Activated CD4-positive, alpha-beta T cell treated with anti-CD3 and anti-CD28 coated beads for 1 hour (primary cell): ENCODE measurements at regions not wholly inside any gene's neighbourhood (a gene's known extent, or its start where the extent isn't known, plus 50 kb on each side); places are given as distances from the start of the nearest gene placed in this dataset.

Experiments
- DNase-seq: peaks from one replicate; pipeline ENCODE4 v3.0.0-alpha.2; 2020

- DNase-seq, result no peak
Observed at GRCh38 chr16:51960931-51961330, 586.0 kb downstream of the TOX3 start.

DNA sequence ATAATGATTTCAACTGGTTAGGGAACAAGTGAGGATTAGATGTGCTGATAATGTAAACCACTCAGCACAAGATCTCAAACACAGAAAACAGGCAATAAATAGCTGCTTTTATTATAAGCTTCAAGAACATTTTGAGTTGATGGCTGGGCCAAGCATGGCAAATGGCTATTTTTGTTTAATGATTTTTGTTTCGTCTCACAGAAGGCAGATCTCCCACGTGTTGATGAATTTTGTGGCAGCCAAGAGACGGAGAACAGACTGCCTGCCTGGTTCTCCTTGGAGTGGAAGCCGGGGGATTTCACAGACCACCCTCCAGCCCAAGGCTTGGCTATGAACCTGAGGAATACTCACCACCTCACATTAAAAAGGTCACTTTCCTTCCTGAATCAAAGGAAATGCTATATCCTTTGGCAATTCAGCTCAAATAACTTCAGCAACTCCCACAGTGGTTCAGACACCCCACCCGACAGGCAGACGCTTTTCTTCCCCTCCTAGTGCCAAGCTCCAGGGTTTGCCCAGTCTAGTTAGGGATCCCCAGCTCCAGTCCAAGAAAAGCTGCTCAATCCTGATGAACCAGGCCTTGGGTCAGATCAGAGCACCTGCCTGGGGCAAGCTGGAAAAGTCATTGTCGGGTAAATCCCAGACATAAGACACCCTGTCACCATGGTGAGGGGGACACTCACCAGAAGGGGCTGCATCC, 593.5 kb downstream of the TOX3 start:
- no peak for DNase-seq

- no peak for DNase-seq
Observed at GRCh38 chr16:51952500-51952899, 594.4 kb downstream of the TOX3 start.

DNA sequence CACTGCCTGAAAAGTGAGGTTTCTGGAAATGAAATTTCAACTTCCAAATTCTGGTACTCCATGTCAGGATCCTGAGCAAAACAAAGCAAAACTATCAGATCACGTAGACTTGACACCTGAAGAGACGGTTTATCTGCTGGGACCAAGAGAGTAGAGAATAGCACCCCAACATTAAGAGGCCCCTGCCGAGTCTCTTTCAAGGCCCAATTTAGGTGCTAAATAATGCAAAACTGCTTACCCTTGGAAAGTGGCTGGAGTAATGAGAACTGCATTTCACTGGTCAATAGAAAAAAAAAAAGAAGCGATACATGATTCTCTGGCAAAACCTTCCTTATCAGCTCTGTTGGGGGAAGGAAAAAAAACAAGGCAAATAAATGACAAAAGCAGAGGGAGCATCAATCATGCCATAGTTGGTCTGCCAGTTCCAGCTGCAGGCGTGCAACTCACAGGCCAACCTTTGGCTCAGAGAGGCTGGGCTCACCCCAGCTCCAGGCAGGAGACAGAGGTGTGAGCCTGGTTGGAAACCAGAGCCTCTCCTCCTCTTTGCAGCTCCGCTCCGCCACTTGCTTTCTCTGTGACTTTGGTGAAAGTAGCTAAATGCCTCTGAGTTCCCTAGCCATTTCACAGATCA, 595.2 kb downstream of the TOX3 start:
- DNase-seq, result no peak

DNA sequence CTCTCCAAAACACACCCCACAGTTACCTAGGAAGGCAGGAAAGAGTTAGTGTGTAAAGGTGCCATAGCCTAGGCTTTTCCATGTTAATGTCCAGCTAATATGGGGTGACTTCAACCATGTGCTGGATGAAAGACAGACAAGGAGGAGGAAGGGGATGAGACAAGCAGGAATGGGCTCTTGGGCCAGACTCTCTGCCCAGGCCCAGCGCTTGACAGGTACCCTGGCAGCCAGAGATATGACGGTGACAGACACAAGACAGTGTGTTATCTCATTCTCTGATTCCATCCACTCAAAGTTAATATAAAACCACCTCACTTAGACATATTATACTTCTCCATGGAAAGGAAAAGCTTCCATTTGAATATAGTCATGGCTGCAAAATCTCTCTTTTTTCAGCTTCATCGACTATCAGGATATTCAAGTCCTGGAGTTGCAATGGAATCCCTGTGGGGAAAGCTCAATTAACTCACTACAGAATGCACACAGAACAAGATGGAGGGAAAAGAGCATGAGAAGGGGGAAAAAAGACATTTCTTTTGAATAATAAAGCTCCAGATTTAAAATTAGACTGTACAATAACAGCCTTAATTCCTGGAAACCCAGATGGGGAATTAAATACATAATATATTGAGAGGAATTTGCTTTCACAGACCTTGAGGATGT, 596.7 kb downstream of the TOX3 start:
- no peak for DNase-seq

DNA sequence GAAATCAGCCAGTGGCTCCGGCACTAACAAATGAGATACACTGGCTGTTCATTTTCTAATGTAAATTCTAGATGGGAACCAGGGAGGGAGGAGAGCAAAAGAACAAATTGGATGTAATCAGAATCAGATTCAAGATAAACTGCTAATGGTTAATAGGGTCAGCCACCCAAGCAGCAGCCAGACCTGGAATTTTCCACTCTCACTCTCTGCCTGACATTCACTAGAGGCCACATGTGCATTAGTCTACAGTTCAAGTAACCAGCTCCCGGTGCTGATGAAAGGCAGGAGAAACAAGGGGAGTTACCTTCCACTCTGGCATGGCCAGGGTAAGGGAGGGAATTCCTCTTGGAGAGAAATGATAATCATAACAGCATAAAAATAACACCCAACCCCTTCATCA, 597.7 kb downstream of the TOX3 start:
- DNase-seq, result no peak

DNA sequence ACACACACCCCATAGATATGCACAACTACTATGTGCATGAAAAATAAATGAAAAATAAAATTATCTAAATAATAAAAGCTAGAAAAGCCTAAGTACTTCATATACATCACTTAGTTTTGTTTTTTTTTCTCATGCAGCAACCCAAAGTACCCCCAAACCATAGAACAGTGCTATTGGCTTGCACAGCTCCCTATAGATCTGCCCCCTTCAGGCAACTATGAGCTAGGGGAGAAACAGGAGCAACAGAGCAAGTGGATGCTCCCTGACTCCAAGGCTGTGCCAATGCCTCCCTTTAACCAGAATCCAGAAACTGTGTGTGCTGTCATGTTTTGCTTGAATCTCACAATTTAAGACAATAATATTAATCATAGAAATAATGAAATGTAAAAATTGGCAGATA, 605.5 kb downstream of the TOX3 start:
- DNase-seq, result no peak

DNA sequence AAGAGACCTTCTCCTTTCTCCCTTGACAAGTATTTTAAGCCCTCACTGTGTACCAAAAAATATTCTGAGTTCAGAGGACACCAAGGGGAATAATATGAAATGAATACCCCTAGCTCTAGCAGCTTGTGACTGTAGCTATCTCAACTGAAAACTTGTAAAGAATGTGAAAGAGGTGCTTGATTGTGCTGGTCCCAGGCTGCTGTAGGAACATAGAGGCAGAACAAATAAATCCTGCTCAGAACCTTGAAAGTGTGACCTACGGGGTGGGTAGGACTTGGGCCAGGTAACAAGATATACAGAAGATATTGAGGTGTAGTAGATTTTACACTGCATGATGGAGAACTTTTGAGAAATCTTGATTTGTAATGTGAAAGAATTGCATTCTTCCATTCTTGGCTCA, 606.8 kb downstream of the TOX3 start:
- no peak for DNase-seq

DNA sequence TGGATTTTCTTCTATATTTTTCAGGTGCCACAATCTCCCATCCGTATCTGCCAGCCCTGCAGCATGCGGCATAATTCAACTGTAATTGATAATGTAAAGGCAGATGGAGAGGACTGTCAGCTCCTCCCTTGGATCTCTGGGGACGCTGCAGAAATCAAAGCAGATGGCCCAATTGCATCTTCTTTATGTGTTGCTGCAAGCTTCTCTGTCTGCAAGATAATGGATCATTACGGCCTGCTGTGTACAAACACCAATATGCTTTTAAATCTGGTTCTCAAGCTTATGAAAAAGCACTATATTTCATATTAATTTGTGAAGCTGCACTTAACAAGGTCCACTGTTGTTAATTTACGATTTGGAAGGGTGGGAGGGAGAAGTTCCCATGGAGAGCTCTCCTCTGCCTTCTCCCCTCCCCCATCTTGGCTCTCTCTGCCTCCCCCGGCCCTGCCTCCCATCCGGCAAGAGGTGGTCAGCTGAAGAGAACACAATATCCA, 607.5 kb downstream of the TOX3 start:
- DNase-seq, result no peak

DNA sequence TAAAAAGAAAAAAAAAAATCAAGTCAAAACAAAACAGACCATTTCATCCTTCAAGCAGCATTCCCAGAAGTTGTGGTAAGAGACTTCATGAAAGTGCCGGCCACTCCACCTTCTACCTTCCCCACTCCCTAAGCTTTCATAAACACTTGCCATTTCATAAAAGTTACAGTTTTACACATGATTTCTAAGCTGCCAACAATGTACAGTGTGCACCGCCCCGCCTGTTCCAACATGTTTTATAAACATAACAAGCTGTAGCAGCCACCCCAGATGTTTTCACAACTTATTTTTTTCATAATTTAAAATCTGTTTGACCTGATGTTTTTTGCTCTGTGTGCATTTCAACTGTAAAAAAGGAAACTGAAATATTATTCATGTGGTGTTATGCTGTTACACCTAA, 608.1 kb downstream of the TOX3 start:
- no peak for DNase-seq

DNA sequence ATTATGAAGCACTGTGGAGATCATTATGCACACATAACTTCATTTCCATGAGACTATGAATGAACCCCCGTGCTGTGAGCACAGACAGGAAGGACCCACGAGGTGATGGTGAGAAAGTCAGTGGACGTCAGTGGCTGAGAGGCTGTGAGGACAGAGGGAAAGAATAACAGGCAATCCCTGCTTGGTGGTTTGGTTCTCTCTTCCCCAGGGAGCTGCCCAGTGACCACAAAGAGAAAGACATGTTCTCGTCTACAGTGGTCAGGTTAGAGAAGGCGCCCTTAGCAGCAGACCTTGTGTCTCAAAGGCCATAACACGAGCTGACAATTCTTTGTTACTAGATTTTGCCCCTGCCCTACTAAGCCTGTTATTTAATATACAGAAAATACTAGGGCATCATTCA, 609.2 kb downstream of the TOX3 start:
- DNase-seq, result no peak

GRCh38 chr16:51936846-51937245, 610.1 kb downstream of the TOX3 start:
- DNase-seq, result no peak

DNA sequence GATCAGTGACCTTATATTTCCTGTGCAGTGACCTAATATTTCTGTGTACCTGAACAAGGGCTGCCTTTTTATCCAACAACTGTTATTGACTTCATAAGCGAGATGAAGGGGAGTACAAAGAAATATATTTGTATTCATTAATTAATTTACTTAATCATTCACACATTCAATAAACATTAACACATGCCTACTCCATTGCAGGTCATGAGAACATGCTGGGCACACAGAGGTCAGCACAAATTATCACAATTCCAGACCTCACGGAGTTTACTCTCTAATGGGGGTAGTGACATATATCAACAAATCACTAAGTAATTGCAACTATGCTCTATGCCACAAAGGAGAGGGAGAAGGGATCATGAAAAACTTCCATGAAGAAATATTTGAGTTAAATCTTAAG, 614.6 kb downstream of the TOX3 start:
- no peak for DNase-seq

- no peak for DNase-seq
Observed at GRCh38 chr16:51931653-51932052, 615.3 kb downstream of the TOX3 start.

- DNase-seq, result no peak
Observed at GRCh38 chr16:51924744-51925143, 622.2 kb downstream of the TOX3 start.

DNA sequence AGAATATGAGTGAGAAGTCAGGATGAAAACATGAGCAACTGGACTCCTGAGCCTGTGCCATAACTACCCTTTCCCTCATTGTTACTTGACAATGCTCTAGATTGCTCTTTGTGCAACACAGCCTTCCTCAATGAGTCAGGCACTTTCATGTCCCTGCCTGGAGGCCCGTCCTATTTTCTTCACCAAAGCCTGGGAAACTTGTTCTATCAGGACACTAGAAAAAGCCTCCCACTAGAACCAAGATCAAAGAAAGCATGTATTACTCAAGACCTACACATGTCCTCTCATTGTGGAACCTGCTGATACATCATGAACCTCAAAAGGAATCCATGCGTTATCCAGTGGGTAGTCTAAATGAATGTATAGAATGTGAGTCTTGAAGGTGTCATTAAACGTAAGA, 624.5 kb downstream of the TOX3 start:
- no peak for DNase-seq

DNA sequence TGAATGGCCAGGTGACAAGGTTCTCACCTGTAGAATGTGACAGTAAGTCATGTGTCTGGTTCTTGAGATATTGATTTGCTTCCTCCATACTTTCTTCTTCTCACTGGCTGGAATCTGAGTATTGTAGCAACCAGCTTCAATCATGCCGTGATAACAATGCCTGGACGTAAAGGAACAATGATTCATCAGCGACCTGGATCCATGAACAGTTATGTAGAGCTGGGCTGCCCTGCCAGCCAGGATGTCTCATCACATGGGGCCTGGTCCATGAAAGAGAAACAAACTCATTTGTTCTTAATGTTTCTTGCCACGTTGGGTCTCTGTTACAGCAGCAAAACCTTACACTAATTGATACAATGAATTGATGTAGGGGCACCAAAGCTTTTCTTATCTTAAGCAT, 627.2 kb downstream of the TOX3 start:
- DNase-seq, result no peak

GRCh38 chr16:51916814-51917213, 630.1 kb downstream of the TOX3 start:
- DNase-seq, result no peak

DNA sequence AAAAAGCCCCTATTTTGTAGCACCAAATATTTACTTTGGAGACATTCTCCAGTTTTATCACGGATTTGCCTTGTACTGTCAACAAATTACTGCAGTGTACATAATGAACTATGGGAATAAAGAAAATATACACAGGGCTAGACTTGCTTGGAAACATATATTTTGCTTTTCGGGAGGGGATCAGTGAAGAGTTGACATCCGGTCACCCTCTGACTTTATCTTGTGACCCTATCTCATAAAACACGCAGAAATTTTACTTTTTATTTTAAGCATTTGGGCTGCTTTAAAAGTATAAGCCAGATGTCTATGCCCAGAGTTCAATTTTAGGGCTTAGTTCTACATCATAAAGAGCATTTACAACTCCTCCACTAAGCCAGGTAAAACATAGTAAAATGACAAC, 630.7 kb downstream of the TOX3 start:
- no peak for DNase-seq

DNA sequence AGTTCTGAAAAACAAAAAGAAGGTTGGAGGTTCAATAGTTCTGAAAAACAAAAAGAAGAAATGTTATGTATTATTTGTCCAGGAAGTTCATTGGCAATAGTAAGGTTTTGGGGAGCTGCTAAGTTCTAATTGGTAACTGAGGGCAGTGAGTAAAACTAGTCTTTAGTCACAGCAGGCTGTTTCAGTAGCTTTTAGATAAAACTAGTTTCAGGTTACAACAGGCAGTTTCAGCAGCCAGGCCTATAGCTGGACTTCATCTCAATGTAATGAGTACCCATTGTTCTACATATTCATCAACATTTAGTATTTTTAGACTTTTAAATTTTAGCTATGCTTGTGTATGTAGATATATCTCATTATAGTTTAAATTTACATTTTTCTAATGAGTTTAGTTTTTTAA, 639.3 kb downstream of the TOX3 start:
- no peak for DNase-seq

DNA sequence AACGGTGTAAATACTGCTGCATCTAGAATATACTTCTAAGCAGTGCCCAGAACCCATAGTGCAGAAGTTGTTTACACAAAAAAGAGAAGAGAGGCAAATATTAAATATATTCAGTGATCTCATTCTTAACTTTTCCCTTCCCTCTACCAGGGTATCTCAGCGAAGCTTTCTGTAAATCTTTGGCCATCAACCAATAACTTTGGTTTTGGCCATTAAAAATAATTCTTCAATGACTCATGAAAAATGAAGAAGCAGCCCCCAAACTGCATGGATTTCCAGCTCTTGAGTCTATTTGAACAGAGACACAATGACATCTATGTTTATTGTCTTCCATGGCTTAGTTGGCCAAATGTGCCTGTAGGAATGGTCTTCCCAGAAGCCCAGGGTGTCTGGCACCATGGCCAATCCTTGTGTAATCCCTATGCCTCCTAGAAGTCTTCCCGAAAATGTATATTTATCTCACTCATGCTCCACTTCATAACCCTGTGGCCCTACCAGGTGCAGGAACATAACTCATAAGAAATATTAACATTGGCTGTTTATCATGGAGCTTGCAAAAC, 646.6 kb downstream of the TOX3 start:
- DNase-seq, result no peak

DNA sequence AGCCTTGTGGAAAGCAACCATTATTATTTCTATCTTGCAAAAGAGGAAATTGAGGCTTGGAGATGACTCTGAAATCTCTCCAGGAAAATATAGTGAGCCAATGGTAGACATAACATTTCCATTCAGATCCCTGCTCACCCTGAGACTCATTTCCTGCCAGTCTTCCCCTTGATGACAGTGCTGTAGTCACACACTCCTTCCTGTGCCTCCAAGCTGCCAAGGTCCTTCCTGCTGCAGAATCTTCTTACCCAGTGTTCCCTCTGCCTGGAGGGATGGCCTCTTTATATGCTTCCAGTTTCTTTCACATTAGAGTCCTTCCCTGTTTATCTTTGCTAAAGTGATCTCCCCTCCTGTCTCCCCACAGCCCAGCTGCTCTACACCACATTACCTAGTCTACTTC, 648.1 kb downstream of the TOX3 start:
- DNase-seq, result no peak

- no peak for DNase-seq
Observed at GRCh38 chr16:51896013-51896412, 650.9 kb downstream of the TOX3 start.
